KMS-11 (cell line): ENCODE measurements at regions not wholly inside any gene's neighbourhood (a gene's known extent, or its start where the extent isn't known, plus 50 kb on each side); places are given as distances from the start of the nearest gene placed in this dataset.

Experiments
- H2AFZ ChIP-seq: fragments of 200-600 bp; sonication (generic); 2 replicates; pipeline ENCODE4 v1.6.1; 2016; ENCODE audit warnings: antibody characterized with exemption, mixed run types, low read depth
- H3K27ac ChIP-seq: fragments of 200-600 bp; sonication (generic); 2 replicates; pipeline ENCODE4 v1.6.1; 2016; ENCODE audit warnings: mild to moderate bottlenecking, mixed run types
- H3K27me3 ChIP-seq: fragments of 200-600 bp; sonication (generic); 2 replicates; pipeline ENCODE4 v1.6.1; 2017; ENCODE audit warnings: mild to moderate bottlenecking, low read depth, mixed run types, moderate library complexity; ENCODE audit not compliant: insufficient read depth
- H3K36me3 ChIP-seq: fragments of 200-600 bp; sonication (generic); 2 replicates; pipeline ENCODE4 v1.6.1; 2017; ENCODE audit warnings: mild to moderate bottlenecking, mixed run types; ENCODE audit not compliant: insufficient read depth
- H3K4me1 ChIP-seq: fragments of 200-600 bp; sonication (generic); 2 replicates; pipeline ENCODE4 v1.6.1; 2016; ENCODE audit warnings: mild to moderate bottlenecking, low read depth, mixed run types; ENCODE audit not compliant: poor library complexity, severe bottlenecking
- H3K4me2 ChIP-seq: fragments of 200-600 bp; sonication (generic); 2 replicates; pipeline ENCODE4 v1.7.0; 2016; ENCODE audit warnings: mild to moderate bottlenecking, mixed run types
- H3K4me3 ChIP-seq: fragments of 200-600 bp; sonication (generic); IDR thresholded peaks from 2 replicates; pipeline ENCODE4 v1.6.1; 2017; ENCODE audit warnings: low read depth, low read length, mixed read lengths; ENCODE audit not compliant: insufficient read depth
- H3K79me2 ChIP-seq: fragments of 200-600 bp; sonication (generic); 2 replicates; pipeline ENCODE4 v1.6.1; 2016; ENCODE audit warnings: low read depth, mixed run types; ENCODE audit not compliant: insufficient read depth
- H3K9ac ChIP-seq: fragments of 200-600 bp; sonication (generic); 2 replicates; pipeline ENCODE4 v1.6.1; 2016; ENCODE audit warnings: mild to moderate bottlenecking, mixed run types
- H4K20me1 ChIP-seq: fragments of 200-600 bp; sonication (generic); 2 replicates; pipeline ENCODE4 v1.6.1; 2016; ENCODE audit warnings: mild to moderate bottlenecking, mixed run types; ENCODE audit not compliant: insufficient read depth
- TF ChIP-seq, protein P1 (sequence below): fragments of 200-600 bp; sonication (generic); conservative IDR thresholded peaks from 2 replicates; pipeline ENCODE4 v1.6.1; 2017; ENCODE audit warnings: low read depth, mild to moderate bottlenecking, antibody characterized with exemption, low read length, moderate library complexity, mixed read lengths

DNA sequence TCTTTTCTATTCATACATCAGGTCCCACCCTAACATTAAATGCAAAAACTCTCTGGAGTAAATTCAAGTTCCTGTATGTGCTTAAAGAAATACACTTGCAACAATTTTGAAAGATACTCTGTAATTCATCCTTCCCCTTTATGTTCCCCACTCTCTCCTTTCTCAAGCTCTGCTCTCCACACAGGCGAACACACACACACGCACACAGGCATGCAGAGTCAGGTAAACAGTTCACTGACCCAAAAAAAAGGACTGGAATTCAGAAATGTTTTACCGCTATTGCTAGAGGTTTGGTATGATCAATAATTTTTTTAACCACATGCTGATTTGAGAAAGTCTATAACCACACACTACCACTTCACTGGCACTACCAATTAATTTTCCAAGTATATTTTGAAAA lies 152.4 kb upstream of the TMCC3 start:
- H3K36me3 ChIP-seq = no peaks in the 10 kb centered on the region
- H4K20me1 ChIP-seq = no peaks in the 10 kb centered on the region
- H3K27ac ChIP-seq = no peak overlapping the region
- H2AFZ ChIP-seq = no peak overlapping the region
- H3K4me2 ChIP-seq = no peak overlapping the region
- no peak overlapping the region for H3K4me3 ChIP-seq
- H3K9ac ChIP-seq = no peak overlapping the region
- TF ChIP-seq, protein P1, sequence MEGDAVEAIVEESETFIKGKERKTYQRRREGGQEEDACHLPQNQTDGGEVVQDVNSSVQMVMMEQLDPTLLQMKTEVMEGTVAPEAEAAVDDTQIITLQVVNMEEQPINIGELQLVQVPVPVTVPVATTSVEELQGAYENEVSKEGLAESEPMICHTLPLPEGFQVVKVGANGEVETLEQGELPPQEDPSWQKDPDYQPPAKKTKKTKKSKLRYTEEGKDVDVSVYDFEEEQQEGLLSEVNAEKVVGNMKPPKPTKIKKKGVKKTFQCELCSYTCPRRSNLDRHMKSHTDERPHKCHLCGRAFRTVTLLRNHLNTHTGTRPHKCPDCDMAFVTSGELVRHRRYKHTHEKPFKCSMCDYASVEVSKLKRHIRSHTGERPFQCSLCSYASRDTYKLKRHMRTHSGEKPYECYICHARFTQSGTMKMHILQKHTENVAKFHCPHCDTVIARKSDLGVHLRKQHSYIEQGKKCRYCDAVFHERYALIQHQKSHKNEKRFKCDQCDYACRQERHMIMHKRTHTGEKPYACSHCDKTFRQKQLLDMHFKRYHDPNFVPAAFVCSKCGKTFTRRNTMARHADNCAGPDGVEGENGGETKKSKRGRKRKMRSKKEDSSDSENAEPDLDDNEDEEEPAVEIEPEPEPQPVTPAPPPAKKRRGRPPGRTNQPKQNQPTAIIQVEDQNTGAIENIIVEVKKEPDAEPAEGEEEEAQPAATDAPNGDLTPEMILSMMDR = no peak
- H3K79me2 ChIP-seq = no peaks in the 10 kb centered on the region
- no peaks in the 10 kb centered on the region for H3K4me1 ChIP-seq
- no peaks in the 10 kb centered on the region for H3K27me3 ChIP-seq

DNA sequence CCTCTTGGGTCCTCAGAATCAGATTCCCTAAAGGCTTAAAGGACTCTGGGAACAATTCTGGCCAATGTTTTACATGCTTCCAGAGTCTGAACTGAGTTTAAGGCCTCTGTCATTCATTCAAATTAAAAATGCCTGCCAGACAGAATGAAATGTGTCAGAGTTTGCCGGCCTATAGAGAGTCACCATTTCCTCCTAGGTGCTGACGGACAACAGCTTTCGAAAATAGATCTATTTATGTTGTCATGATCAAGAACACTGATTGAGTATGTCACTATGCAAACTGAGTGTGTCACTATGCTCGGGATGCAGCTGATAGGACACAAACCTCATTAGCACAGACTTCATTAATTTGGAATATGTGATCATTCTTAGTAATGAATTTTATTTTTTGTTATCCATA lies 151.4 kb upstream of the TMCC3 start:
- Histone ChIP-seq H3K4me2 (no peak overlapping the region), H3K9ac (no peak overlapping the region), H3K27me3 (no peaks in the 10 kb centered on the region), H4K20me1 (no peaks in the 10 kb centered on the region), H3K79me2 (no peaks in the 10 kb centered on the region), H3K27ac (no peak overlapping the region), H3K36me3 (no peaks in the 10 kb centered on the region), H2AFZ (no peak overlapping the region), H3K4me3 (no peak overlapping the region), H3K4me1 (no peaks in the 10 kb centered on the region)
- TF ChIP-seq, protein P1 = no peak

DNA sequence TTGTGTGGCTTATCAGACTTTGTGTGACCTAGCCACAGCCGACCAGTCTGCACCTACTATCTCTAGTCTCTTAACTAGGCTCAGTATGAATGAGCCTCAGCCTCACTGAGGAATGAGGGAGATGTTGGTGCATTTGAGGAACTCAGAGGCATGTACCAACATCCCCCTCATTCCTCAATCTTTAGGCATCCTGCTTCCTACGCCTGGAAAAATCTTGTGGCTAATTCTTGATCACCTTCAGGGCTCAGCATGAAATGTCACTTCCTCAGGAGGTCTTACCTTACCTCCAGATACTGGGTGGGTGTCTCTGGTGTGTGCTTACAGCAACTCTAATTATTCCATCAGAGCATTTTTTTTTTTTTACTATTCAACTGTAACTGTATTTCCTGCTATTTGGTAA lies 148.8 kb upstream of the TMCC3 start:
- Histone ChIP-seq H4K20me1 (no peaks in the 10 kb centered on the region), H3K36me3 (no peaks in the 10 kb centered on the region), H3K4me2 (no peak overlapping the region), H3K4me3 (no peak overlapping the region), H3K27me3 (no peaks in the 10 kb centered on the region), H3K79me2 (no peaks in the 10 kb centered on the region), H3K27ac (no peak overlapping the region), H3K4me1 (no peaks in the 10 kb centered on the region), H3K9ac (no peak overlapping the region), H2AFZ (no peak overlapping the region)
- TF ChIP-seq, protein P1 = no peak

DNA sequence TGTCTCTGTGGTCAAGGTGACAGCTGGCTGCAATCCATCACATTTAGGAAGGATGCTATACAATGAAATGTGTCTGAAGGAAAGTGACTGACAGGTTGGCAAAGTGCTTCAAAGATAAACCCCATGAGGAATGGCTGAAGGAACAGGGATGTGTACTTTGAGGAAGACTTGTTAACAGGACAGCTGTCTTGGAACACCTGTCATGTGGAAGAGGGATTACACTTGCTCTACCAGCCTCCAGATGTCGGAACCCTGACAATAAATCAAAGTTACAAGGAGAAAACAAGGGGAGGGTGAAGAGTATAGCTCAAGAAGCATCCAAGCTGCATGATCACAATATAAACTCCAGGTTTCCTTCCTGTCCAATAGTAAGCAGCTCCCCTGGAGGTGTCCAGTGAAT lies 147.8 kb upstream of the TMCC3 start:
- Histone ChIP-seq H3K36me3 (no peaks in the 10 kb centered on the region), H3K9ac (no peak overlapping the region), H3K4me1 (no peaks in the 10 kb centered on the region), H2AFZ (no peak overlapping the region), H3K79me2 (no peaks in the 10 kb centered on the region), H3K4me3 (no peak overlapping the region), H4K20me1 (no peaks in the 10 kb centered on the region), H3K27ac (no peak overlapping the region), H3K4me2 (no peak overlapping the region), H3K27me3 (no peaks in the 10 kb centered on the region)
- TF ChIP-seq, protein P1 = no peak

DNA sequence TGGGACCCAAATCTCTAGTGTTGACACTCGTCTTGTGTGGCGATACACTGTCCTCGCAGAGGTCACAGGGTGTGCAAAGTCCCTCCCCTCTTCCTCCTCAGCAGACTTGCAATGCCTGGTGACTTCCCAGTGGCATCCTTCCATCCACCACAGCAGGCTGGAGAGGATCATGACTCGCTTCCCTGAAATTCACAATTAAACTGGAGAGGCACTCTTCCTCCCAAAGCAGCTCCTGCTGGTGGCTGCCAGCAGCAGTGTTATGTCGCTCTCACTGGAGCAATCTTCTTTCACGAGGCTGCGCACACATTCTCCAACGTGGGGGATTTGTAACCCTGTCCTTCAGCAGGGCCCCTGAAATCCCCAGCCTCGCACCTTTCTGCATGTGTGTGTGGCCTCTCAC lies 145.2 kb upstream of the TMCC3 start:
- Histone ChIP-seq H3K27me3 (no peaks in the 10 kb centered on the region), H3K4me1 (no peaks in the 10 kb centered on the region), H4K20me1 (no peaks in the 10 kb centered on the region), H3K4me2 (no peak overlapping the region), H3K4me3 (no peak overlapping the region), H3K79me2 (no peaks in the 10 kb centered on the region), H2AFZ (no peak overlapping the region), H3K27ac (no peak overlapping the region), H3K9ac (no peak overlapping the region), H3K36me3 (no peaks in the 10 kb centered on the region)
- TF ChIP-seq, protein P1 = no peak
